Neural cell (in vitro differentiated cells): ENCODE measurements at regions not wholly inside any gene's neighbourhood (a gene's known extent, or its start where the extent isn't known, plus 50 kb on each side); places are given as distances from the start of the nearest gene placed in this dataset.

Source experiments
- CTCF ChIP-seq: fragments of 450-650 bp; IDR thresholded peaks from 2 replicates; pipeline ENCODE4 v1.5.1; 2014; ENCODE audit warnings: antibody characterized with exemption, mild to moderate bottlenecking, moderate library complexity; ENCODE audit not compliant: poor library complexity, severe bottlenecking
- EP300 ChIP-seq: fragments of 450-650 bp; conservative IDR thresholded peaks from 2 replicates; pipeline ENCODE4 v1.6.1; 2014; ENCODE audit warnings: antibody characterized with exemption, mild to moderate bottlenecking, moderate library complexity; ENCODE audit not compliant: poor library complexity, severe bottlenecking
- EZH2 ChIP-seq: fragments of 200-600, 300-800 bp; shearing (Covaris generic), sonication (generic); IDR thresholded peaks from 2 replicates; pipeline ENCODE4 v1.6.1; 2014; ENCODE audit warnings: antibody characterized with exemption, low read length, borderline replicate concordance, mild to moderate bottlenecking; ENCODE audit not compliant: insufficient read depth, poor library complexity, severe bottlenecking
- SMC3 ChIP-seq: fragments of 450-650 bp; conservative IDR thresholded peaks from 2 replicates; pipeline ENCODE4 v1.6.1; 2014; ENCODE audit warnings: antibody characterized with exemption, mild to moderate bottlenecking, moderate library complexity; ENCODE audit not compliant: poor library complexity

DNA sequence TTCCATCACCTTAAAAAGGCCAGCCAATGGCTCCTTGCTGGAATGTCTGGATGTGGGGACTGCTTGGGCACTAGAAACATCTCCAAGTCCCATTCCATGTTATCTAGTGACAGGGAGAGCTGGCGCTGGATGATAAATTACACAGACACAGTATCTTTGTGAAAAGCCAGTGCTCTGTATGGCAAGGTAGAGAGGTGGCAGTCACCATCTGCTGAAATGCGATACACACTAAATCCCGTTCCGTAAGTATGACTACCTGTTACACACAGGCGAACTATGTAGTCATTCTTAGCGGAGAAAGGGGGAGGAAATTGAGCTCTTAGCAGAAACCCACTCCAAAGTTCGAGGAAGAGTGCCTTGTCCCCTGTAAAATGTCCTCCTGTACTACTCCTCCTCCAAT is 81.0 kb upstream of the MYOCD start:
- TF ChIP-seq CTCF (no peak), SMC3 (no peak), EZH2 (no peak), EP300 (no peak)
